Ovary (tissue), 3 donors: ENCODE measurements at regions not wholly inside any gene's neighbourhood (a gene's known extent, or its start where the extent isn't known, plus 50 kb on each side); places are given as distances from the start of the nearest gene placed in this dataset.

Experiments
- POLR2A ChIP-seq: fragments of 450-650 bp; IDR thresholded peaks from one replicate; pipeline ENCODE4 v1.6.1; 2017; ENCODE audit warnings: antibody characterized with exemption, mild to moderate bottlenecking, moderate library complexity
- TF ChIP-seq, protein P1 (sequence below), 3 donors: fragments of 450-650 bp in 2 of 3; fragments of 200-600 bp in 1 of 3; IDR thresholded peaks; one replicate each; pipeline versions ENCODE4 v1.5.1 to v1.8.0; 2016 to 2022; ENCODE audit warnings: antibody characterized with exemption in 3 of 3, mild to moderate bottlenecking in 1 of 3
- donor health status: DM: no; HTN: no; CAD: no.

GRCh38 chr21:16770266-16770665 lies 742.6 kb upstream of the CXADR start:
- TF ChIP-seq, protein P1, sequence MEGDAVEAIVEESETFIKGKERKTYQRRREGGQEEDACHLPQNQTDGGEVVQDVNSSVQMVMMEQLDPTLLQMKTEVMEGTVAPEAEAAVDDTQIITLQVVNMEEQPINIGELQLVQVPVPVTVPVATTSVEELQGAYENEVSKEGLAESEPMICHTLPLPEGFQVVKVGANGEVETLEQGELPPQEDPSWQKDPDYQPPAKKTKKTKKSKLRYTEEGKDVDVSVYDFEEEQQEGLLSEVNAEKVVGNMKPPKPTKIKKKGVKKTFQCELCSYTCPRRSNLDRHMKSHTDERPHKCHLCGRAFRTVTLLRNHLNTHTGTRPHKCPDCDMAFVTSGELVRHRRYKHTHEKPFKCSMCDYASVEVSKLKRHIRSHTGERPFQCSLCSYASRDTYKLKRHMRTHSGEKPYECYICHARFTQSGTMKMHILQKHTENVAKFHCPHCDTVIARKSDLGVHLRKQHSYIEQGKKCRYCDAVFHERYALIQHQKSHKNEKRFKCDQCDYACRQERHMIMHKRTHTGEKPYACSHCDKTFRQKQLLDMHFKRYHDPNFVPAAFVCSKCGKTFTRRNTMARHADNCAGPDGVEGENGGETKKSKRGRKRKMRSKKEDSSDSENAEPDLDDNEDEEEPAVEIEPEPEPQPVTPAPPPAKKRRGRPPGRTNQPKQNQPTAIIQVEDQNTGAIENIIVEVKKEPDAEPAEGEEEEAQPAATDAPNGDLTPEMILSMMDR (IDR thresholded peaks at IDR 0.05) = no peak
- no peak for TF ChIP-seq POLR2A
